IMR-90 (cell line): ENCODE measurements at regions not wholly inside any gene's neighbourhood (a gene's known extent, or its start where the extent isn't known, plus 50 kb on each side); places are given as distances from the start of the nearest gene placed in this dataset.
"Not testable (repeated sequence)": the region's sequence is repeated elsewhere in the genome, so short reads cannot be mapped to it uniquely, and the experiment has no call there.

ENCODE experiments used
- ATAC-seq: fragments of 200-7000 bp; cut with Tn5 transposase; 2 replicates; pipeline ENCODE4 v1.9.1; 2020; ENCODE audit warnings: low read depth, mild to moderate bottlenecking, moderate library complexity
- BruUV-seq: library from RNA; stranded (reverse); fragments of 400-500 nt; replicated peaks from 2 replicates; lab custom pipeline; 2021; lab: Mats Ljungman, UMichigan
- CTCF ChIA-PET: fragments of 300-600 bp; formaldehyde crosslinking; extraction: SDS; loops from one replicate; lab custom pipeline; 2021; ENCODE audit warnings: antibody characterized with exemption; lab: Yijun Ruan, JAX
- POLR2A ChIA-PET: fragments of 300-600 bp; sonication (Branson Sonifier 250); formaldehyde crosslinking; loops from one replicate; lab custom pipeline; 2022; ENCODE audit warnings: antibody characterized with exemption; ENCODE audit not compliant: unreplicated experiment; lab: Charles Lee
- DNase-seq: peaks from one replicate; pipeline ENCODE4 v3.0.0; 2013
- H2AFZ ChIP-seq: replicated peaks from 2 replicates; pipeline ENCODE3; 2013; ENCODE audit warnings: low read length, mild to moderate bottlenecking; ENCODE audit not compliant: poor library complexity
- H2AK5ac ChIP-seq: 2 replicates; pipeline ENCODE4 v1.6.1; 2013; ENCODE audit warnings: low read depth, low read length, inconsistent platforms
- H2AK9ac ChIP-seq: replicated peaks from 2 replicates; pipeline ENCODE3; 2013; ENCODE audit warnings: mild to moderate bottlenecking, low read depth, low read length, moderate library complexity; ENCODE audit not compliant: poor library complexity
- H2BK120ac ChIP-seq: 2 replicates; pipeline ENCODE4 v1.6.1; 2013; ENCODE audit warnings: low read depth, low read length, inconsistent platforms
- H2BK15ac ChIP-seq: 3 replicates; pipeline ENCODE4 v1.6.1; 2013; ENCODE audit warnings: low read depth, low read length, inconsistent platforms
- H2BK20ac ChIP-seq: 2 replicates; pipeline ENCODE4 v1.6.1; 2013; ENCODE audit warnings: low read depth, mild to moderate bottlenecking, inconsistent platforms, low read length, moderate library complexity
- H2BK5ac ChIP-seq: 2 replicates; pipeline ENCODE4 v1.6.1; 2013; ENCODE audit warnings: mild to moderate bottlenecking, low read depth, low read length, inconsistent platforms; ENCODE audit not compliant: poor library complexity, severe bottlenecking
- H3K14ac ChIP-seq: replicated peaks from 2 replicates; pipeline ENCODE4 v1.6.1; 2013; ENCODE audit warnings: low read depth, low read length, inconsistent platforms
- H3K18ac ChIP-seq: 2 replicates; pipeline ENCODE4 v1.6.1; 2013; ENCODE audit warnings: low read depth, low read length, control low read depth
- H3K23ac ChIP-seq: 2 replicates; pipeline ENCODE4 v1.6.1; 2013; ENCODE audit warnings: low read depth, low read length, inconsistent platforms
- H3K27ac ChIP-seq: 2 replicates; pipeline ENCODE4 v1.5.1; 2013; ENCODE audit warnings: mild to moderate bottlenecking, control low read depth, low read length; ENCODE audit not compliant: insufficient read depth
- H3K27me3 ChIP-seq: 2 replicates; pipeline ENCODE4 v1.6.1; 2013; ENCODE audit warnings: low read length; ENCODE audit not compliant: control insufficient read depth, insufficient read depth
- H3K36me3 ChIP-seq: 2 replicates; pipeline ENCODE4 v1.6.1; 2013; ENCODE audit warnings: low read length, mixed read lengths; ENCODE audit not compliant: control insufficient read depth, insufficient read depth
- H3K4ac ChIP-seq: 2 replicates; pipeline ENCODE4 v1.6.1; 2013; ENCODE audit warnings: low read depth, low read length, inconsistent platforms
- H3K4me1 ChIP-seq: 2 replicates; pipeline ENCODE4 v1.6.1; 2013; ENCODE audit warnings: low read length, mixed read lengths; ENCODE audit not compliant: control insufficient read depth, insufficient read depth
- H3K4me2 ChIP-seq: 2 replicates; pipeline ENCODE4 v1.6.1; 2013; ENCODE audit warnings: low read depth, mild to moderate bottlenecking, control low read depth, low read length, moderate library complexity
- H3K4me3 ChIP-seq: 2 replicates; pipeline ENCODE4 v1.5.1; 2013; ENCODE audit warnings: low read depth, mild to moderate bottlenecking, control low read depth, low read length, moderate library complexity; ENCODE audit not compliant: insufficient read depth
- H3K56ac ChIP-seq: 2 replicates; pipeline ENCODE4 v1.6.1; 2013; ENCODE audit warnings: low read length, inconsistent platforms; ENCODE audit not compliant: insufficient read depth; ENCODE audit errors: extremely low read depth
- H3K79me1 ChIP-seq, 2 experiments: 2 replicates each; pipeline ENCODE4 v1.6.1; 2013; ENCODE audit warnings: low read length in 2 of 2, inconsistent platforms in 1 of 2, low read depth in 1 of 2
- H3K9ac ChIP-seq: 2 replicates; pipeline ENCODE4 v1.6.1; 2013; ENCODE audit warnings: low read depth, low read length, control low read depth
- H3K9me1 ChIP-seq: 2 replicates; pipeline ENCODE4 v1.6.1; 2013; ENCODE audit warnings: low read length, inconsistent platforms; ENCODE audit not compliant: insufficient read depth
- H3K9me3 ChIP-seq: 2 replicates; pipeline ENCODE4 v1.6.1; 2013; ENCODE audit warnings: low read length; ENCODE audit not compliant: control insufficient read depth, insufficient read depth
- H4K20me1 ChIP-seq: 2 replicates; pipeline ENCODE4 v1.6.1; 2013; ENCODE audit warnings: low read length, inconsistent platforms; ENCODE audit not compliant: insufficient read depth
- H4K5ac ChIP-seq: 2 replicates; pipeline ENCODE4 v1.6.1; 2013; ENCODE audit warnings: mild to moderate bottlenecking, low read depth, low read length, control low read depth
- H4K8ac ChIP-seq, 2 experiments: 2 replicates each; pipeline ENCODE4 v1.6.1; 2013; ENCODE audit warnings: low read depth in 2 of 2, low read length in 2 of 2, control low read depth in 1 of 2, inconsistent platforms in 1 of 2
- H4K91ac ChIP-seq: 2 replicates; pipeline ENCODE4 v1.6.1; 2013; ENCODE audit warnings: low read depth, low read length, inconsistent platforms; ENCODE audit not compliant: insufficient read depth
- WGBS, 2 experiments: methylation state at CpG; one replicate each; pipeline versions ENCODE4 v1.1.5 to v1.1.7; 2013; ENCODE audit warnings: missing lambda C conversion rate in 2 of 2; ENCODE audit not compliant: insufficient read length in 1 of 2; ENCODE audit errors: extremely low coverage in 2 of 2; 5-methylcytosine and 5-hydroxymethylcytosine counted together
- dilution Hi-C: fragments of 300-500 bp; cut with HindIII; formaldehyde crosslinking; loops from one replicate; pipeline ENCODE4 v1.14.3; 2018; ENCODE audit warnings: low sequenced_read_pairs; ENCODE audit not compliant: unreplicated experiment
- in situ Hi-C: fragments of 300-500 bp; cut with MboI; formaldehyde crosslinking; loops from 3 replicates; pipeline ENCODE4 v1.14.3; 2019; ENCODE audit warnings: low sequenced_read_pairs, inconsistent platforms, mixed read lengths
- intact Hi-C: fragments of 100-400 bp; cut with micrococcal nuclease; formaldehyde crosslinking; loops from 2 replicates; pipeline ENCODE4 v1.10.0; 2022

GRCh38 chr9:117642571-117643287 lies 61.5 kb upstream of the TLR4 start:
- BruUV-seq, H3K18ac ChIP-seq, CTCF ChIA-PET, H3K36me3 ChIP-seq, H3K23ac ChIP-seq, H2BK120ac ChIP-seq, H3K56ac ChIP-seq, DNase-seq, H2AFZ ChIP-seq, H3K27ac ChIP-seq, H4K20me1 ChIP-seq, H3K4me3 ChIP-seq, H3K14ac ChIP-seq, H4K8ac ChIP-seq, H2BK20ac ChIP-seq, H3K4me1 ChIP-seq, H2AK9ac ChIP-seq, H3K9ac ChIP-seq, H3K4ac ChIP-seq, H2BK5ac ChIP-seq, H3K27me3 ChIP-seq, H3K9me3 ChIP-seq, in situ Hi-C loops, H3K79me1 ChIP-seq, ATAC-seq, H2AK5ac ChIP-seq, H3K9me1 ChIP-seq, dilution Hi-C loops, H3K4me2 ChIP-seq, H4K91ac ChIP-seq, H2BK15ac ChIP-seq, H4K5ac ChIP-seq, POLR2A ChIA-PET: not testable (repeated sequence)
- WGBS, 2 experiments: 52% methylated on average over 10 of the region's 50 CpGs; no CpG with 5 or more reads in 1 of the 2 experiments
- intact Hi-C loops: loop anchor here (10.0 kb wide), 2 partner anchors 908 to 1722 kb away; partner anchors contain the start of gene BRINP1
